ENCODE measurements at regions not wholly inside any gene's neighbourhood (a gene's known extent, or its start where the extent isn't known, plus 50 kb on each side); places are given as distances from the start of the nearest gene placed in this dataset.

DNA sequence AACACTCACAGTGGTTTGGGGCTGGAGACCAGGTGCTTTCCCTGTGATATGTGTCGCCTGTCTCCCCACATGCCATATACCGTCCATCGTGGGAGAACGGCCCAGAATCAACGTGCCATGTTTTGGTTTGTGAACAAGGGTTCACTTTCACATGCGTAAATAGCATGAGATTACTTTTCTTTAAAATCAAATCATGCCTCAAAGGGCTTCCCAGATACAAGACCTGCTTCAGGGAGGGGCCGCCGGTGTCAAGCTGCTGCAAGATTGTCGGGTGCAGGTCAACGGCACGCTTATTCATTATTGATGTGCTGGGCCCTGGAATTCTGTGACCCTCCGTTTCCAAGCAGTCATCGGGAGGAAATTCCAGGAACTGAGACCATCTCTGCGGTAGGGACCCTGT lies 145.2 kb upstream of the RTL1 start:
- DNase-seq, result no peak

DNA sequence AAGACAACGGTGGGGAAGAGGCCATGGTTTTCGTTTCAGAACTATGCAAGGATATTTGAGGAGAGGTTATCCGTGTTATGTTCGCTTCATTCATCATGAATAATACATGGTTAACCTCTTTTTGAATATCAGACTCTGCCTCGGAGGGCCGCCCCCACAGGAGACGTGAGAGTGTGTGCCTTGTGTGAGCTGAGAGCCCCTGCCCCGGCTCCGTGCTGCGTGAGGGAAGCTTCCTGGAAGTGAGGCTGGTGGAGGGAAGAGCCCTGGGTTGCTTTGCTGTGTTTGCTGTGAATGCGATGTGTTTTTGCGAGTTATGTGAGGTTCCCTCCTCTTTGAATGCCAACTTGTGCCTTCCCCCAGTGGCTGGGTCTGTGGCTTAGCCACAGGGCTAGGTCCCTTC lies 146.0 kb upstream of the RTL1 start:
- DNase-seq, result no peak

DNA sequence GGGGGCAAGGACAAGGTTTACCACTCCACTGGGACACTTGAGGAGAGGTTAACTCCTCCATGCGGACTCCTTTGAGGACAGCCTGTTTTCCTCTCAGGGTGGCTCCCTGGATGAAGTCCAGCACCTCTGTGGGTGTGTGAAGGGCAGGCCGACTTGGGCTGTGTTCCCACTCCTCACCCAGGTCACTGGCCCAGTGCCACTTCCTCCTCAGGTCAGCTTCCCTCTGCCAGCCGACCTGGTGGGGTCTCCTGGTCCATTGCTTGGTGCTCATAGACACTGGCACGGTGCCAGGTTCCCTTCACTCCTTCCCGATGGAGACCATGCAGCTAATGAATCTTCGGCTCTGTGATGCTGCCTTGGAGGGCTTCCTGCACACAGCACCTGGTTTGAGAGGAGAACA lies 146.4 kb upstream of the RTL1 start:
- DNase-seq, result no peak

- no peak for DNase-seq
Observed at GRCh38 chr14:101050901-101051490, 147.5 kb upstream of the RTL1 start.

- DNase-seq, result no peak
Observed at GRCh38 chr14:101054671-101055070, 151.1 kb upstream of the RTL1 start.

GRCh38 chr14:101055106-101055662 lies 151.7 kb upstream of the RTL1 start:
- no peak for DNase-seq

DNA sequence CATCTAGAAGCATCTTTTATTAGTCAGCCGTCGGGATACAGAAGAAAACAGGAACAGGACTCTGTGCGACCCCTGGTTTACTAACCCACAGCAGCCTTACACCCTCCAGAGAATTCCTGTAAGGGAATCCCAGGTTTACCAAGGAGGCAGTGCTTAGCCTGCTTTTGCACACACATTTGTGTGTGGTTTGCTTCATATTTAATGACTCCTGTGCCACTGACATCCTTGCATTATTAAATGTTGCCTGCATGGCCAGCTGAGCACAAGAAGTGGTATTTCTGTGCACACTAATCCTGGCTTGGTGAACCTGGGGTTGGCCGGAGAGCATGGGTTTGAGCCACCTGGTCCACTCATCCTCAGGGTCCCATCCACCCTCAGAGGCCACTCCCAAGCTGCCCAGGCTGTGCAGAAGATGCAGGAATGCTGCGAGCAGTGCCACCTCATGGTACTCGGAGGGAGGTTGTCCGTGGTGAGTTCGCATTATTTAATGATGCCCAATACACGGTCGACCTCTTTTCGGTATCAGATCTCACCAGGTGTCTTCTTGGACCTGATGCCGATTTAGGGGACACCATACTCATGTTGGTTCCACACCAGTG lies 152.4 kb upstream of the RTL1 start:
- no peak for DNase-seq

DNA sequence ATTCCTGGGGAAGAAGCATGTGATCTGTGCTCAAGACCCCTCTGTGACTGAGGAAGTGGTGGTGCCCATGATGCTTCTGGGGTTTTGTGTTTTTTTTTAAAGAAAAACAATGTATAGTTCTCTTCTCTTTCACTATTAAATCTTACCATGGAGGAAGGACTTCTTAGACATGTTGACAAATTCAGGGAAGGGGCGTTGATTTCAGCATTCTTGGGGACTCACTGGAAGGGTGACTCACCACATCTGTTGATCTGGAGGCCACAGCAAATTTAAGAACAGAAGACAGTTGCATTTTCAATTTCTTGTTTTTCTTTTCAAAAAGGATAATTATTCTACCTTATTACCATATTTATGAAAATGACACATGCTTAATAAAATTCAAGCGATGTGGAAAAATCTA lies 152.9 kb upstream of the RTL1 start:
- no peak for DNase-seq

- no peak for DNase-seq
Observed at GRCh38 chr14:101057394-101057793, 153.9 kb upstream of the RTL1 start.

DNA sequence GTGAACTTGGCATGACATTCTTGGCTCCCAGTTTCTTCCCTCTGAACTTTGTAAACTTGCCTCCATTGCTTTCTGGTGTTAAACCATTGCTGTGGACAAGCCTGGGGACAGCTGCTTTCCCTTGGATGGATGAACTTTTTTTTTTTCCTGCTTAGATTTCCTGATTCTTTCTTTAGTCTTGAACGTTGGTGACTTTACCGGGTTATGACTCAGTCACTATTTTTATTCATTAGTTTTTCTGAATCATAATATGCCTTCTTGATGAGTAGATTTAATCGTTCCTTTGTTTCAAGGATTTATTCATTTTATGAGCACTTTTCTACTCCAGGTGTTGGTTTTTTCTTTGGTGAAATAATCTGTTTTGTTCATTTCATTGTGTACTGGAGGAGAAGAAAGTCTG lies 155.0 kb upstream of the RTL1 start:
- DNase-seq, result no peak

DNA sequence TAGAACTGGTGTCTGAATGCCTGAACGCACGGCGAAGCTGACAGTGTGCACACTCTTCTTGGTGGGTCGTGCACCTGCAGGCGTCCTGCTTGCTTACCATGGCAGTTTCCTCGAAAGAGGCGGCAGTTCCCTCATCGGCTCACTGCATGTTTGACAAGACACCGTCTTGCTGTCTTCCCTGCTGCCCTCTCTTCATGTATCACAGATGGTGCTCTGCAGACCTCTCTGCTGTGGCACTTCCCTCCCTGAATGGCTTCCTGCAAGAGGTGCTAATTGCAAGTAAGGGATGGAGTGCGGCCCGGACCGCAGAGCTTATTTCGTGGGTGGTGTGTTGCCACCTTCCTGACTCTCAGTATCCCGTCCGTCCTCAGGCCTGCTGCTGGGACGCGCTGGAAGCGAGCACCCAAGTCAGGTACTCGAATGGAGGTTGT lies 156.7 kb upstream of the RTL1 start:
- no peak for DNase-seq

- no peak for DNase-seq
Observed at GRCh38 chr14:101061411-101062064, 158.0 kb upstream of the RTL1 start.

- no peak for DNase-seq
Observed at GRCh38 chr14:101062065-101062450, 158.5 kb upstream of the RTL1 start.

GRCh38 chr14:101062601-101063000 lies 159.1 kb upstream of the RTL1 start:
- no peak for DNase-seq

GRCh38 chr14:101063121-101063520 lies 159.6 kb upstream of the RTL1 start:
- DNase-seq, result no peak

- DNase-seq, result no peak
Observed at GRCh38 chr14:101064121-101064661, 160.7 kb upstream of the RTL1 start.

GRCh38 chr14:101064718-101065117 lies 161.2 kb upstream of the RTL1 start:
- DNase-seq, result no peak

DNA sequence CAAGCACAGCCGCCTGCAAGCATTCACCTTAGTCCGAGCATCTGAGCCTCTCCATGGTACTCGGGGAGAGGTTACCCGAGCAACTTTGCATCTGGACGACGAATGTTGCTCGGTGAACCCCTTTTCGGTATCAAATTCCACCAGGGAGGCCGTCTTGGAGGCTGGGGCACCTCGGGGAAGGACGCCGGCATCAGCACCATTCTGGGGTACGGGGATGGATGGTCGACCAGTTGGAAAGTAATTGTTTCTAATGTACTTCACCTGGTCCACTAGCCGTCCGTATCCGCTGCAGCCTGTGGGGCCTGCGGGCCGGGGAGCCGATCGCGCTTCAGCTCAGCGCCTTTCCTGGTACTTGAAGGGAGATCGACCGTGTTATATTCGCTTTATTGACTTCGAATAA lies 161.7 kb upstream of the RTL1 start:
- DNase-seq, result no peak

GRCh38 chr14:101065696-101066694 lies 162.5 kb upstream of the RTL1 start:
- peak; percentile 7 for DNase-seq

DNA sequence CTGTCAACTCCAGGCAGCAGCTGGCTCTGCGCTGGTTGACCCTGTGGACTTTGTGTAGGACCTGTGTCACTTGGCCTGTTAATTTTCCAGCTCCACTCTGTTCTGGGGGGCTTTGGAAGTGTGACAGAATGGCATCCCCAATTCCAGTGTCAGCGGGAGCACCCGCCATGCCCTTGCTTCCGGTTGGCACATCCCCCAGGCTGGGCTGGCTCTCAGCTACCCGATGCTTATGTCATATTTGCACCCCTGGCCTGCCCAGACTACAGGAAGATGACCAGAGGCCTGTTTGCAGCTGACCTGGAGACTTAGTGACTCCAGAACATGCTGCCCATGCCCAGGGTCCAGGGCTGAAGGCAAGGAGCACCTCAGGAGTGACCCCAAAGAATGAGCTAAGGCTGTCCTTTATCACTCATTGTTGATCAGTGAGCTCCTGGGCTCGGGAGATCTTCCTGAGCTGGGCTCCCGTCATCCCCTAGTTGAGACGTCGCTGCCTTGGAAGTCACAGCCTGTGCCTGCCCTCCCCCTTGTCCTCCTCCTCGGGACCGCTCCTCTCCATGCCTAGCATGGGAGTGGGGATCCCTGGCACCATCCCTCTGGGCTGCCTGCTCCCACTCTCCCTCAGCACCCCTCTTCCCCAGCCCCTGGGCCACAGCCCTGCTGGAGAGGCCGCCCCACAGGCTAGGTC lies 163.4 kb upstream of the RTL1 start:
- no peak for DNase-seq

- DNase-seq, result no peak
Observed at GRCh38 chr14:101068313-101069227, 165.0 kb upstream of the RTL1 start.
